CD4-positive, alpha-beta T cell (primary cell): ENCODE measurements at regions not wholly inside any gene's neighbourhood (a gene's known extent, or its start where the extent isn't known, plus 50 kb on each side); places are given as distances from the start of the nearest gene placed in this dataset.

Source experiments
- ATAC-seq: fragments of 200-7000 bp; cut with Tn5 transposase; one replicate; pipeline ENCODE4 v1.10.0; 2022; ENCODE audit warnings: mild to moderate bottlenecking; ENCODE audit not compliant: poor library complexity
- CTCF ChIA-PET: fragments of 350-600 bp; sonication (Branson Sonifier 250); formaldehyde crosslinking; loops from one replicate; lab custom pipeline; 2021; ENCODE audit warnings: antibody characterized with exemption, inconsistent platforms; lab: Charles Lee
- POLR2A ChIA-PET: fragments of 350-600 bp; sonication (Branson Sonifier 250); formaldehyde crosslinking; loops from one replicate; lab custom pipeline; 2021; ENCODE audit warnings: antibody characterized with exemption, inconsistent platforms; lab: Charles Lee
- DNase-seq, 14 experiments: peaks; one replicate each; pipeline ENCODE4 v3.0.0-alpha.2; 2013 to 2020; ENCODE audit warnings: mixed read lengths in 2 of 14
- H3K27ac ChIP-seq, 2 donors: one replicate each; pipeline versions ENCODE4 v1.5.1 to v1.7.0; 2013; ENCODE audit warnings: low read length in 2 of 2, low read depth in 1 of 2, mild to moderate bottlenecking in 1 of 2
- H3K27me3 ChIP-seq, 2 experiments: 1 replicate in 1 of 2; 2 replicates in 1 of 2; pipeline versions ENCODE4 v1.6.1 to v1.7.0; 2013; ENCODE audit warnings: low read length in 2 of 2, control low read depth in 1 of 2, mild to moderate bottlenecking in 1 of 2, moderate library complexity in 1 of 2; ENCODE audit not compliant: insufficient read depth in 2 of 2, control insufficient read depth in 1 of 2
- H3K36me3 ChIP-seq: one replicate; pipeline ENCODE4 v1.6.1; 2013; ENCODE audit warnings: low read length, control low read depth; ENCODE audit not compliant: insufficient read depth
- H3K4me1 ChIP-seq: one replicate; pipeline ENCODE4 v1.6.1; 2013; ENCODE audit warnings: low read length, control low read depth; ENCODE audit not compliant: insufficient read depth
- H3K4me3 ChIP-seq: one replicate; pipeline ENCODE4 v1.5.1; 2013; ENCODE audit warnings: mild to moderate bottlenecking, low read length, moderate library complexity
- H3K9me3 ChIP-seq, 2 experiments: 1 replicate in 1 of 2; 2 replicates in 1 of 2; pipeline versions ENCODE4 v1.6.1 to v1.7.0; 2013; ENCODE audit warnings: low read length in 2 of 2, mild to moderate bottlenecking in 2 of 2, control low read depth in 1 of 2, moderate library complexity in 1 of 2; ENCODE audit not compliant: control insufficient read depth in 1 of 2, insufficient read depth in 1 of 2
- H3K27ac Mint-ChIP-seq: one replicate; pipeline ENCODE4 v1.8.0; 2020; ENCODE audit warnings: mixed read lengths
- H3K27me3 Mint-ChIP-seq: one replicate; pipeline ENCODE4 v1.8.0; 2021; ENCODE audit warnings: mixed read lengths
- H3K36me3 Mint-ChIP-seq: one replicate; pipeline ENCODE4 v1.8.0; 2021; ENCODE audit warnings: low read depth, mixed read lengths
- H3K4me1 Mint-ChIP-seq: one replicate; pipeline ENCODE4 v1.8.0; 2021; ENCODE audit warnings: low read depth, mixed read lengths
- H3K4me3 Mint-ChIP-seq: one replicate; pipeline ENCODE4 v1.8.0; 2020; ENCODE audit warnings: mild to moderate bottlenecking, mixed read lengths
- H3K9me3 Mint-ChIP-seq: one replicate; pipeline ENCODE4 v1.8.0; 2020; ENCODE audit warnings: mixed read lengths
- intact Hi-C, 2 experiments: fragments of 100-400 bp; cut with DNase I in 1 of 2; cut with micrococcal nuclease in 1 of 2; formaldehyde crosslinking; loops; one replicate each; pipeline versions ENCODE4 v1.15.1 to v1.9.0; 2023 to 2025; cut with DNase I, micrococcal nuclease
- TF ChIP-seq, protein P1 (sequence below): fragments of 200-600 bp; IDR thresholded peaks from one replicate; pipeline ENCODE4 v1.8.0; 2022; ENCODE audit warnings: antibody characterized with exemption, mild to moderate bottlenecking

DNA sequence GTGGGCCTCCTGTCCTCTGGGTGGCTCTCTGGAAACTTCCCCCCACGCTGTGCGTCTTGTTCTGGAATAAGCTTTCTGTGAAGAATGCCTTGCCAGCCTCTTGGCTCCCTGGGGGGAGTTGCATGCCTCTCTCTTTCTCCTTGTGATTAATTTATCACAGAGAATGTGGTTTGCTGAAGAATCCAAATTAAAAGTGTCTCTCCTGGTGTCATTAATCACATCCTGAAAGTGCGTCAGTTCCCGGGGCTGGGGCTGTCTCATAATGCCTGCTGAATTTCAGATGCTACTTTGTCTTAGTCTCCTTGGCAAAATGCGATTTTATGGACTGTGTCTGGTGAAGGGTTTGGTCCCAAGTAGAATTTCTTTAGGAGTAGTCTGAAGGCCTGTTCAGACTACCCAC lies 787.7 kb upstream of the TMEM132C start:
- Mint-ChIP-seq H3K9me3 (no peaks in the 10 kb centered on the region), H3K4me3 (no peak overlapping the region), H3K27me3 (peaks cover 6% of the 10 kb centered on the region), H3K36me3 (no peaks in the 10 kb centered on the region), H3K27ac (no peak overlapping the region), H3K4me1 (no peaks in the 10 kb centered on the region)
- H3K36me3 ChIP-seq = no peaks in the 10 kb centered on the region
- peaks cover 0 to 14% of the 10 kb centered on the region in 2 experiments for H3K9me3 ChIP-seq
- H3K4me1 ChIP-seq = no peaks in the 10 kb centered on the region
- ATAC-seq (no peak), DNase-seq (no peak)
- H3K27me3 ChIP-seq = no peaks in the 10 kb centered on the region
- CTCF ChIA-PET = no interaction called here
- H3K27ac ChIP-seq = no peak overlapping the region
- POLR2A ChIA-PET = no interaction called here
- intact Hi-C loops = no loop called here
- TF ChIP-seq, protein P1, sequence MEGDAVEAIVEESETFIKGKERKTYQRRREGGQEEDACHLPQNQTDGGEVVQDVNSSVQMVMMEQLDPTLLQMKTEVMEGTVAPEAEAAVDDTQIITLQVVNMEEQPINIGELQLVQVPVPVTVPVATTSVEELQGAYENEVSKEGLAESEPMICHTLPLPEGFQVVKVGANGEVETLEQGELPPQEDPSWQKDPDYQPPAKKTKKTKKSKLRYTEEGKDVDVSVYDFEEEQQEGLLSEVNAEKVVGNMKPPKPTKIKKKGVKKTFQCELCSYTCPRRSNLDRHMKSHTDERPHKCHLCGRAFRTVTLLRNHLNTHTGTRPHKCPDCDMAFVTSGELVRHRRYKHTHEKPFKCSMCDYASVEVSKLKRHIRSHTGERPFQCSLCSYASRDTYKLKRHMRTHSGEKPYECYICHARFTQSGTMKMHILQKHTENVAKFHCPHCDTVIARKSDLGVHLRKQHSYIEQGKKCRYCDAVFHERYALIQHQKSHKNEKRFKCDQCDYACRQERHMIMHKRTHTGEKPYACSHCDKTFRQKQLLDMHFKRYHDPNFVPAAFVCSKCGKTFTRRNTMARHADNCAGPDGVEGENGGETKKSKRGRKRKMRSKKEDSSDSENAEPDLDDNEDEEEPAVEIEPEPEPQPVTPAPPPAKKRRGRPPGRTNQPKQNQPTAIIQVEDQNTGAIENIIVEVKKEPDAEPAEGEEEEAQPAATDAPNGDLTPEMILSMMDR = no peak
- H3K4me3 ChIP-seq = no peak overlapping the region

DNA sequence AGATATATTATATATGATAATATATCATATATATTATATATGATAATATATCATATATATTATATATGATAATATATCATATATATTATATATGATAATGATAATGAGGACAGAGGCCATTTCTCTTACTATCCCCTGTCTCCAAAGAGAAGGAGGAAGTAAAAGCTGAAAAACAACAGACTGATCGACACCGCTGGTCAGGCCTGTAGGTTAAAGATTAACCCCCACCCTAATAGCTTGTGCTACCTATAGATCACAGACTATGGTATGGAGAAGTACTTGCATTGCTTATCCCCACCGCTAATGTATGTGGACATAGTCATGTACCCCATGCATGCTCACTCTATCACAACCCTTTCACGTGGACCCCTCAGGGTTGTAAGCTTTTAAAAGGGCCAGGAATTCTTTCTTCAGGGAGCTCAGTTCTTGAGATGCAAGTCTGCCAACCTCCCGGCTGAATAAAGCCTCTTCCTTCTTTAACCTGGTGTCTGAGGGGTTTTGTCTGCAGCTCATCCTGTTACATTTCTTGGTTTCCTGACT lies 786.1 kb upstream of the TMEM132C start:
- Histone ChIP-seq H3K4me3 (no peak overlapping the region), H3K36me3 (no peaks in the 10 kb centered on the region), H3K27me3 (no peaks in the 10 kb centered on the region), H3K4me1 (no peaks in the 10 kb centered on the region), H3K27ac (no peak overlapping the region), H3K9me3 (peaks cover 0 to 15% of the 10 kb centered on the region in 2 experiments)
- no peaks in the 10 kb centered on the region for H3K27me3 Mint-ChIP-seq
- no peaks in the 10 kb centered on the region for H3K36me3 Mint-ChIP-seq
- CTCF ChIA-PET = no interaction called here
- DNase-seq (no peak), ATAC-seq (no peak)
- H3K27ac Mint-ChIP-seq = no peak overlapping the region
- no peaks in the 10 kb centered on the region for H3K4me1 Mint-ChIP-seq
- no peaks in the 10 kb centered on the region for H3K9me3 Mint-ChIP-seq
- POLR2A ChIA-PET = no interaction called here
- intact Hi-C loops = no loop called here
- TF ChIP-seq, protein P1 = no peak
- no peak overlapping the region for H3K4me3 Mint-ChIP-seq

DNA sequence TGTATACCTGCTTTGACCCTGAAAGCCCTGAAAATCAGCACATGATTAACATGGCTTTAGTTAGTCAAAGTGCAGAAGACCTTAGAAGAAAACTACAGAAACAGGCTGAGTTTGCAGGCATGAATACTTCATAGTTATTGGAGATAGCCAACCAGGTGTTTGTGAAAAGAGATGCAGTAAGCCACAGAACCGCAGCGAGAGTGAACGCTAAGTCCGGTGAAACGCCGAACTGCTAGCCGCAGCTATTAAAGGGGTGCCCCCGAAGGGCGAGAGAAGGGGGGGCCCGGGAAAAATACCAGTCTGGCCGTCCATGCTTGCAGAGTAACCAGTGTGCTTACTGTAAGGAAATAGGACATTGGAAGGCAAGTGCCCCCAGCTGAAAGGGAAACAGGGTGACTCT lies 784.0 kb upstream of the TMEM132C start:
- intact Hi-C loops = no loop called here
- H3K9me3 Mint-ChIP-seq = no peaks in the 10 kb centered on the region
- no peak overlapping the region for H3K4me3 Mint-ChIP-seq
- no peak for DNase-seq
- H3K27me3 Mint-ChIP-seq = no peaks in the 10 kb centered on the region
- ATAC-seq = no peak
- Histone ChIP-seq H3K36me3 (no peaks in the 10 kb centered on the region), H3K9me3 (peaks cover 0 to 15% of the 10 kb centered on the region in 2 experiments), H3K27ac (no peak overlapping the region), H3K4me3 (no peak overlapping the region), H3K4me1 (no peaks in the 10 kb centered on the region), H3K27me3 (no peaks in the 10 kb centered on the region)
- TF ChIP-seq, protein P1 = no peak
- POLR2A ChIA-PET = no interaction called here
- CTCF ChIA-PET = no interaction called here
- no peak overlapping the region for H3K27ac Mint-ChIP-seq
- no peaks in the 10 kb centered on the region for H3K4me1 Mint-ChIP-seq
- H3K36me3 Mint-ChIP-seq = no peaks in the 10 kb centered on the region
